ENCODE measurements at regions not wholly inside any gene's neighbourhood (a gene's known extent, or its start where the extent isn't known, plus 50 kb on each side); places are given as distances from the start of the nearest gene placed in this dataset.

GRCh38 chr4:52231526-52231925 is 180.4 kb downstream of the SPATA18 start:
- DNase-seq (ENCODE audit: low read depth in 2 of 2), result no peak

GRCh38 chr4:52234561-52235440 is 183.7 kb downstream of the SPATA18 start:
- no peak for DNase-seq (ENCODE audit: low read depth in 2 of 2)

- no peak for DNase-seq (ENCODE audit: low read depth in 2 of 2)
Measured at GRCh38 chr4:52235552-52236201, 184.6 kb downstream of the SPATA18 start.

GRCh38 chr4:52241916-52242315 is 190.8 kb downstream of the SPATA18 start:
- DNase-seq (ENCODE audit: low read depth in 2 of 2), result no peak

GRCh38 chr4:52243367-52243766 is 192.3 kb downstream of the SPATA18 start:
- DNase-seq (ENCODE audit: low read depth in 2 of 2), result no peak

GRCh38 chr4:52244103-52244775 is 193.1 kb downstream of the SPATA18 start:
- DNase-seq (ENCODE audit: low read depth in 2 of 2), result no peak

GRCh38 chr4:52244848-52245247 is 193.7 kb downstream of the SPATA18 start:
- no peak for DNase-seq (ENCODE audit: low read depth in 2 of 2)

GRCh38 chr4:52246827-52247226 is 195.7 kb downstream of the SPATA18 start:
- DNase-seq (ENCODE audit: low read depth in 2 of 2), result no peak

GRCh38 chr4:52247941-52248340 is 196.8 kb downstream of the SPATA18 start:
- DNase-seq (ENCODE audit: low read depth in 2 of 2), result no peak

- no peak for DNase-seq (ENCODE audit: low read depth in 2 of 2)
Measured at GRCh38 chr4:52248820-52249219, 197.7 kb downstream of the SPATA18 start.

- DNase-seq (ENCODE audit: low read depth in 2 of 2), result no peak
Measured at GRCh38 chr4:52249581-52249980, 198.5 kb downstream of the SPATA18 start.

GRCh38 chr4:52250154-52250553 is 199.1 kb downstream of the SPATA18 start:
- DNase-seq (ENCODE audit: low read depth in 2 of 2), result no peak

GRCh38 chr4:52251864-52252263 is 200.8 kb downstream of the SPATA18 start:
- no peak for DNase-seq (ENCODE audit: low read depth in 2 of 2)

GRCh38 chr4:52253025-52253424 is 201.9 kb downstream of the SPATA18 start:
- no peak for DNase-seq (ENCODE audit: low read depth in 2 of 2)

GRCh38 chr4:52256522-52256921 is 205.4 kb downstream of the SPATA18 start:
- DNase-seq (ENCODE audit: low read depth in 2 of 2), result no peak

GRCh38 chr4:52259978-52260377 is 208.9 kb downstream of the SPATA18 start:
- DNase-seq (ENCODE audit: low read depth in 2 of 2), result no peak

- DNase-seq (ENCODE audit: low read depth in 2 of 2), result no peak
Measured at GRCh38 chr4:52260514-52261210, 209.6 kb downstream of the SPATA18 start.

- no peak for DNase-seq (ENCODE audit: low read depth in 2 of 2)
Measured at GRCh38 chr4:52263607-52264006, 212.5 kb downstream of the SPATA18 start.

GRCh38 chr4:52265781-52266525 is 214.8 kb downstream of the SPATA18 start:
- DNase-seq (ENCODE audit: low read depth in 2 of 2), result no peak

- no peak for DNase-seq (ENCODE audit: low read depth in 2 of 2)
Measured at GRCh38 chr4:52266537-52267137, 215.5 kb downstream of the SPATA18 start.

GRCh38 chr4:52269761-52270160 is 218.7 kb downstream of the SPATA18 start:
- no peak for DNase-seq (ENCODE audit: low read depth in 2 of 2)

Measured in activated CD4-positive, alpha-beta T cell treated with anti-CD3 and anti-CD28 coated beads for 24 hours (primary cell).